Loucy (cell line): ENCODE measurements at regions not wholly inside any gene's neighbourhood (a gene's known extent, or its start where the extent isn't known, plus 50 kb on each side); places are given as distances from the start of the nearest gene placed in this dataset.

ENCODE experiments used
- CTCF ChIP-seq: fragments of 200-600 bp; sonication (generic); conservative IDR thresholded peaks from 2 replicates; pipeline ENCODE4 v1.5.1; 2014; ENCODE audit warnings: mild to moderate bottlenecking, antibody characterized with exemption, low read length
- EZH2phosphoT487 ChIP-seq: fragments of 200-600 bp; IDR thresholded peaks from 2 replicates; pipeline ENCODE4 v1.6.1; 2018; ENCODE audit warnings: antibody characterized with exemption, mild to moderate bottlenecking, moderate library complexity, borderline replicate concordance

- TF ChIP-seq CTCF (no peak), EZH2phosphoT487 (no peak)
These were observed 132.4 kb upstream of the FTMT start for GRCh38 chr5:121719255-121719654.
